Mesothelial cell of epicardium (in vitro differentiated cells): ENCODE measurements at regions not wholly inside any gene's neighbourhood (a gene's known extent, or its start where the extent isn't known, plus 50 kb on each side); places are given as distances from the start of the nearest gene placed in this dataset.

Experiments used
- DNase-seq, 2 experiments: peaks; one replicate each; pipeline ENCODE4 v3.0.0; 2021; ENCODE audit warnings: low spot score in 2 of 2; ENCODE audit not compliant: unreplicated experiment in 2 of 2
- H3K27ac Mint-ChIP-seq: 2 replicates; pipeline ENCODE4 v1.8.0; 2021; ENCODE audit warnings: mixed read lengths
- H3K27me3 Mint-ChIP-seq: 2 replicates; pipeline ENCODE4 v1.8.0; 2021; ENCODE audit warnings: low read depth, mixed read lengths
- H3K36me3 Mint-ChIP-seq: 2 replicates; pipeline ENCODE4 v1.8.0; 2021; ENCODE audit warnings: mixed read lengths
- H3K4me1 Mint-ChIP-seq: 2 replicates; pipeline ENCODE4 v1.8.0; 2021; ENCODE audit warnings: mixed read lengths
- H3K4me3 Mint-ChIP-seq: 2 replicates; pipeline ENCODE4 v1.8.0; 2021; ENCODE audit warnings: mild to moderate bottlenecking, moderate library complexity, mixed read lengths
- H3K9me3 Mint-ChIP-seq: 2 replicates; pipeline ENCODE4 v1.8.0; 2021; ENCODE audit warnings: mixed read lengths
- CTCF ChIP-seq: fragments of 200-600 bp; sonication (generic); IDR thresholded peaks from one replicate; pipeline ENCODE4 v1.5.0; 2021; ENCODE audit warnings: antibody characterized with exemption; ENCODE audit not compliant: unreplicated experiment

GRCh38 chr2:51516667-51517066 is 484.7 kb upstream of the NRXN1 start:
- no peaks in the 10 kb centered on the region for H3K9me3 Mint-ChIP-seq
- no peaks in the 10 kb centered on the region for H3K36me3 Mint-ChIP-seq
- H3K27me3 Mint-ChIP-seq, result no peaks in the 10 kb centered on the region
- peaks cover 18% of the 10 kb centered on the region for H3K4me1 Mint-ChIP-seq
- no peak for TF ChIP-seq CTCF
- no peak for DNase-seq
- H3K4me3 Mint-ChIP-seq, result no peak overlapping the region
- H3K27ac Mint-ChIP-seq, result no peak overlapping the region

GRCh38 chr2:51511002-51511401 is 479.1 kb upstream of the NRXN1 start:
- peaks cover 7% of the 10 kb centered on the region for H3K9me3 Mint-ChIP-seq
- no peak for TF ChIP-seq CTCF
- DNase-seq, result no peak
- no peak overlapping the region for H3K27ac Mint-ChIP-seq
- H3K27me3 Mint-ChIP-seq, result peaks cover 5% of the 10 kb centered on the region
- no peaks in the 10 kb centered on the region for H3K36me3 Mint-ChIP-seq
- peaks cover 3% of the 10 kb centered on the region for H3K4me1 Mint-ChIP-seq
- H3K4me3 Mint-ChIP-seq, result no peak overlapping the region

- no peak overlapping the region for H3K4me3 Mint-ChIP-seq
- TF ChIP-seq CTCF, result no peak
- H3K9me3 Mint-ChIP-seq, result peaks cover 13% of the 10 kb centered on the region
- H3K27ac Mint-ChIP-seq, result no peak overlapping the region
- no peaks in the 10 kb centered on the region for H3K36me3 Mint-ChIP-seq
- no peak for DNase-seq
- H3K27me3 Mint-ChIP-seq, result peaks cover 5% of the 10 kb centered on the region
- peaks cover 3% of the 10 kb centered on the region for H3K4me1 Mint-ChIP-seq
Measured at GRCh38 chr2:51510303-51510702, 478.4 kb upstream of the NRXN1 start.

- Mint-ChIP-seq H3K4me3 (no peak overlapping the region), H3K27me3 (peaks cover under 1% of the 10 kb centered on the region), H3K27ac (no peak overlapping the region), H3K9me3 (peaks cover 18% of the 10 kb centered on the region), H3K4me1 (peaks cover 3% of the 10 kb centered on the region), H3K36me3 (no peaks in the 10 kb centered on the region)
- no peak for TF ChIP-seq CTCF
- DNase-seq, result no peak
Measured at GRCh38 chr2:51505533-51505932, 473.6 kb upstream of the NRXN1 start.

- no peak for TF ChIP-seq CTCF
- DNase-seq, result no peak
- Mint-ChIP-seq H3K9me3 (peaks cover 20% of the 10 kb centered on the region), H3K27me3 (no peaks in the 10 kb centered on the region), H3K4me1 (peaks cover 18% of the 10 kb centered on the region), H3K4me3 (no peak overlapping the region), H3K27ac (no peak overlapping the region), H3K36me3 (no peaks in the 10 kb centered on the region)
Measured at GRCh38 chr2:51490576-51491234, 458.8 kb upstream of the NRXN1 start.

- no peak for DNase-seq
- Mint-ChIP-seq H3K9me3 (peaks cover 22% of the 10 kb centered on the region), H3K4me1 (peaks cover 20% of the 10 kb centered on the region), H3K36me3 (no peaks in the 10 kb centered on the region), H3K27ac (no peak overlapping the region), H3K4me3 (no peak overlapping the region), H3K27me3 (no peaks in the 10 kb centered on the region)
- TF ChIP-seq CTCF, result no peak
Measured at GRCh38 chr2:51484605-51485004, 452.7 kb upstream of the NRXN1 start.
